ENCODE measurements at regions not wholly inside any gene's neighbourhood (a gene's known extent, or its start where the extent isn't known, plus 50 kb on each side); places are given as distances from the start of the nearest gene placed in this dataset.
A peak's percentile ranks its signal among the peaks of the same experiment; 100 is the strongest.
"Not testable (repeated sequence)": the region's sequence is repeated elsewhere in the genome, so short reads cannot be mapped to it uniquely, and the experiment has no call there.

DNA sequence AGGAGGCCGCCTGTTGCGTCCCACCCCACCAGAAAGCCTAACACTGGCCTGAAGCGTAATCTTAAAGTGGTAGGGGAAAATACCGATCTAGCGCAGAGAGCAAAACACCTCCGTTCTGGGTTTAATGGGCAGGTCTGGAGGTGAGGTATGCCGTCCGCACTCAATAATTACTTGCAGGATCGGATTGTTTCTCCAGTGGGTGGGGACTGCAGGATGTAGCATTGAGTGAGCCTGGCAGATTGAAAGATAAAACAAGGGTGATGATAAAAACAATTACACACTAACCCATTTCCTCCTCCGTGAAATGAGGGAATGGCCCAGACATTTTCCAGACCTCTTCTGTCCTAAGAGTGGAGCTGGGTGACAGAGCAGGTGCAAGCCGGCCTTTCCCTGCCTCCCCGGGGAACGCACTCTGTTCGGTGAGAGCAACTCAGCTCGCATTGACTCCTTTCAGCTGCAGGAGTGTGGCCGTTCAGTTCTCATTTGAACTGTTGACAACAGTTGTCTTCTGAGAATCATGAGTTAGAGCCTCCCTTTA lies 110.2 kb upstream of the DOCK9 start:
- TF ChIP-seq EZH2 (IDR thresholded peaks at IDR 0.05; ENCODE audit: low read length) (no peak), CTCF (optimal IDR thresholded peaks at IDR 0.05 in 1 of 3, IDR thresholded peaks at IDR 0.05 in 1 of 3, conservative IDR thresholded peaks at IDR 0.05 in 1 of 3; ENCODE audit: extremely low read depth in 1 of 3, insufficient read depth in 2 of 3, low read length in 3 of 3) (no peak)
- Histone ChIP-seq H3K4me3 (ENCODE audit: control insufficient read depth in 2 of 3, extremely low read depth in 1 of 3, insufficient read depth in 2 of 3, low read depth in 1 of 3, low read length in 3 of 3) (peak overlapping the region; percentile 81 to 84 (median 83)), H3K4me1 (ENCODE audit: control insufficient read depth, extremely low read depth, insufficient read depth, low read length) (peaks cover 14% of the 10 kb centered on the region), H3K9ac (ENCODE audit: control insufficient read depth, extremely low read depth, insufficient read depth, low read length) (peak overlapping the region; percentile 88), H3K9me1 (ENCODE audit: control insufficient read depth, extremely low read depth, insufficient read depth, low read length) (no peaks in the 10 kb centered on the region), H2AFZ (ENCODE audit: control insufficient read depth, low read length) (peak overlapping the region; percentile 91), H4K20me1 (ENCODE audit: control insufficient read depth, extremely low read depth, insufficient read depth, low read length) (no peaks in the 10 kb centered on the region), H3K36me3 (ENCODE audit: control insufficient read depth in 2 of 2, extremely low read depth in 1 of 2, insufficient read depth in 2 of 2, low read length in 2 of 2) (no peaks in the 10 kb centered on the region), H3K4me2 (ENCODE audit: control insufficient read depth, extremely low read depth, insufficient read depth, low read depth, low read length) (peak overlapping the region; percentile 88), H3K27me3 (ENCODE audit: control insufficient read depth, extremely low read depth, insufficient read depth, low read length) (no peaks in the 10 kb centered on the region), H3K79me2 (ENCODE audit: control insufficient read depth, insufficient read depth, low read length) (peaks cover 33% of the 10 kb centered on the region), H3K9me3 (ENCODE audit: control insufficient read depth, low read depth, low read length) (no peaks in the 10 kb centered on the region), H3K27ac (ENCODE audit: control insufficient read depth, insufficient read depth, low read length) (peak overlapping the region; percentile 83)
- DNase-seq (ENCODE audit: low read depth, low spot score), result peak; percentile 7
- dilution Hi-C loops (cut with MboI; ENCODE audit: extremely low pct_ligation_motif_present, low sequenced_read_pairs), result no loop called here
- FAIRE-seq, result peak; percentile 67

GRCh38 chr13:99093997-99094396 lies 106.7 kb upstream of the UBAC2 start:
- TF ChIP-seq CTCF (optimal IDR thresholded peaks at IDR 0.05 in 1 of 3, IDR thresholded peaks at IDR 0.05 in 1 of 3, conservative IDR thresholded peaks at IDR 0.05 in 1 of 3; ENCODE audit: extremely low read depth in 1 of 3, insufficient read depth in 2 of 3, low read length in 3 of 3) (no peak), EZH2 (IDR thresholded peaks at IDR 0.05; ENCODE audit: low read length) (no peak)
- no peaks in the 10 kb centered on the region for H3K9me3 ChIP-seq (ENCODE audit: control insufficient read depth, low read depth, low read length)
- no peak overlapping the region for H3K9ac ChIP-seq (ENCODE audit: control insufficient read depth, extremely low read depth, insufficient read depth, low read length)
- no peaks in the 10 kb centered on the region for H3K9me1 ChIP-seq (ENCODE audit: control insufficient read depth, extremely low read depth, insufficient read depth, low read length)
- no peak overlapping the region for H3K4me2 ChIP-seq (ENCODE audit: control insufficient read depth, extremely low read depth, insufficient read depth, low read depth, low read length)
- FAIRE-seq (no peak), DNase-seq (ENCODE audit: low read depth, low spot score) (no peak)
- no peaks in the 10 kb centered on the region for H3K79me2 ChIP-seq (ENCODE audit: control insufficient read depth, insufficient read depth, low read length)
- H3K4me3 ChIP-seq (ENCODE audit: control insufficient read depth in 2 of 3, extremely low read depth in 1 of 3, insufficient read depth in 2 of 3, low read depth in 1 of 3, low read length in 3 of 3), result no peak overlapping the region
- H3K36me3 ChIP-seq (ENCODE audit: control insufficient read depth in 2 of 2, extremely low read depth in 1 of 2, insufficient read depth in 2 of 2, low read length in 2 of 2), result no peaks in the 10 kb centered on the region
- no peaks in the 10 kb centered on the region for H4K20me1 ChIP-seq (ENCODE audit: control insufficient read depth, extremely low read depth, insufficient read depth, low read length)
- dilution Hi-C loops (cut with MboI; ENCODE audit: extremely low pct_ligation_motif_present, low sequenced_read_pairs), result no loop called here
- H3K4me1 ChIP-seq (ENCODE audit: control insufficient read depth, extremely low read depth, insufficient read depth, low read length), result peaks cover 2% of the 10 kb centered on the region
- H3K27me3 ChIP-seq (ENCODE audit: control insufficient read depth, extremely low read depth, insufficient read depth, low read length), result no peaks in the 10 kb centered on the region
- H3K27ac ChIP-seq (ENCODE audit: control insufficient read depth, insufficient read depth, low read length), result no peak overlapping the region
- H2AFZ ChIP-seq (ENCODE audit: control insufficient read depth, low read length), result no peak overlapping the region

DNA sequence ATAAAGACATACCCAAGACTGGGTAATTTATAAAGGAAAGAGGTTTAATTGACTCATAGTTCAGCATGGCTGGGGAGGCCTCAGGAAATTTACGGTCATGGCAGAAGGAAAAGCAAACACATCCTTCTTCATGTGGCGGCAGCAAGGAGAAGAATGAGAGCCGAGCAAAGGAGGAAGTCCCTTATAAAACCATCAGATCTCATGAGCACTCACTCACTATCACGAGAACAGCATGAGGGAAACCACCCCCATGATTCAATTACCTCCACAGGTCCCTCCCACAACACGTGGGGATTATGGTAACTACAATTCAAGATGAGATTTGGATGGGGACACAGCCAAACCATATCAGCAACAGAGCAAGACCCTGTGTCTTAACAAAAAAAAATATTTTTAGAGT lies 98.8 kb upstream of the UBAC2 start:
- H3K27ac ChIP-seq (ENCODE audit: control insufficient read depth, insufficient read depth, low read length); H3K4me1 ChIP-seq (ENCODE audit: control insufficient read depth, extremely low read depth, insufficient read depth, low read length); H3K27me3 ChIP-seq (ENCODE audit: control insufficient read depth, extremely low read depth, insufficient read depth, low read length); H3K79me2 ChIP-seq (ENCODE audit: control insufficient read depth, insufficient read depth, low read length); H3K9me1 ChIP-seq (ENCODE audit: control insufficient read depth, extremely low read depth, insufficient read depth, low read length); dilution Hi-C loops (cut with MboI; ENCODE audit: extremely low pct_ligation_motif_present, low sequenced_read_pairs); H3K36me3 ChIP-seq (ENCODE audit: control insufficient read depth in 2 of 2, extremely low read depth in 1 of 2, insufficient read depth in 2 of 2, low read length in 2 of 2); H4K20me1 ChIP-seq (ENCODE audit: control insufficient read depth, extremely low read depth, insufficient read depth, low read length); FAIRE-seq; H3K4me2 ChIP-seq (ENCODE audit: control insufficient read depth, extremely low read depth, insufficient read depth, low read depth, low read length); H3K4me3 ChIP-seq (ENCODE audit: control insufficient read depth in 2 of 3, extremely low read depth in 1 of 3, insufficient read depth in 2 of 3, low read depth in 1 of 3, low read length in 3 of 3); DNase-seq (ENCODE audit: low read depth, low spot score); H2AFZ ChIP-seq (ENCODE audit: control insufficient read depth, low read length); H3K9me3 ChIP-seq (ENCODE audit: control insufficient read depth, low read depth, low read length); H3K9ac ChIP-seq (ENCODE audit: control insufficient read depth, extremely low read depth, insufficient read depth, low read length): not testable (repeated sequence)
